ENCODE measurements at regions not wholly inside any gene's neighbourhood (a gene's known extent, or its start where the extent isn't known, plus 50 kb on each side); places are given as distances from the start of the nearest gene placed in this dataset.

- TF ChIP-seq BCL11A (tag by site-specific recombination; IDR thresholded peaks at IDR 0.05; ENCODE audit: low read depth), result no peak
- TF ChIP-seq IKZF3 (tag by site-specific recombination; IDR thresholded peaks at IDR 0.05), result no peak
- TF ChIP-seq GLI2 (tag by site-specific recombination; IDR thresholded peaks at IDR 0.05; ENCODE audit: borderline replicate concordance, low read depth), result no peak
- no peak for TF ChIP-seq OSR2 (tag by site-specific recombination; IDR thresholded peaks at IDR 0.05)
- TF ChIP-seq, protein P1, sequence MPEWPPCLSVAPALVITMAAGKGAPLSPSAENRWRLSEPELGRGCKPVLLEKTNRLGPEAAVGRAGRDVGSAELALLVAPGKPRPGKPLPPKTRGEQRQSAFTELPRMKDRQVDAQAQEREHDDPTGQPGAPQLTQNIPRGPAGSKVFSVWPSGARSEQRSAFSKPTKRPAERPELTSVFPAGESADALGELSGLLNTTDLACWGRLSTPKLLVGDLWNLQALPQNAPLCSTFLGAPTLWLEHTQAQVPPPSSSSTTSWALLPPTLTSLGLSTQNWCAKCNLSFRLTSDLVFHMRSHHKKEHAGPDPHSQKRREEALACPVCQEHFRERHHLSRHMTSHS (tag by site-specific recombination; IDR thresholded peaks at IDR 0.05), result no peak
- TF ChIP-seq, protein P2, sequence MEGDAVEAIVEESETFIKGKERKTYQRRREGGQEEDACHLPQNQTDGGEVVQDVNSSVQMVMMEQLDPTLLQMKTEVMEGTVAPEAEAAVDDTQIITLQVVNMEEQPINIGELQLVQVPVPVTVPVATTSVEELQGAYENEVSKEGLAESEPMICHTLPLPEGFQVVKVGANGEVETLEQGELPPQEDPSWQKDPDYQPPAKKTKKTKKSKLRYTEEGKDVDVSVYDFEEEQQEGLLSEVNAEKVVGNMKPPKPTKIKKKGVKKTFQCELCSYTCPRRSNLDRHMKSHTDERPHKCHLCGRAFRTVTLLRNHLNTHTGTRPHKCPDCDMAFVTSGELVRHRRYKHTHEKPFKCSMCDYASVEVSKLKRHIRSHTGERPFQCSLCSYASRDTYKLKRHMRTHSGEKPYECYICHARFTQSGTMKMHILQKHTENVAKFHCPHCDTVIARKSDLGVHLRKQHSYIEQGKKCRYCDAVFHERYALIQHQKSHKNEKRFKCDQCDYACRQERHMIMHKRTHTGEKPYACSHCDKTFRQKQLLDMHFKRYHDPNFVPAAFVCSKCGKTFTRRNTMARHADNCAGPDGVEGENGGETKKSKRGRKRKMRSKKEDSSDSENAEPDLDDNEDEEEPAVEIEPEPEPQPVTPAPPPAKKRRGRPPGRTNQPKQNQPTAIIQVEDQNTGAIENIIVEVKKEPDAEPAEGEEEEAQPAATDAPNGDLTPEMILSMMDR (tag by site-specific recombination; IDR thresholded peaks at IDR 0.05), result no peak
- TF ChIP-seq ZBTB44 (tag by site-specific recombination; IDR thresholded peaks at IDR 0.05), result no peak
- TF ChIP-seq ZNF561 (tag by site-specific recombination; IDR thresholded peaks at IDR 0.05; ENCODE audit: borderline replicate concordance), result no peak
These were observed 75.5 kb upstream of the OTX2 start for GRCh38 chr14:56885825-56886224.
